ENCODE measurements at regions not wholly inside any gene's neighbourhood (a gene's known extent, or its start where the extent isn't known, plus 50 kb on each side); places are given as distances from the start of the nearest gene placed in this dataset.
"Not testable (repeated sequence)": the region's sequence is repeated elsewhere in the genome, so short reads cannot be mapped to it uniquely, and the experiment has no call there.

- DNase-seq (ENCODE audit: low read depth in 2 of 2) = not testable (repeated sequence)
These were observed 98.1 kb upstream of the SIMC1 start for GRCh38 chr5:176140138-176140537.

DNA sequence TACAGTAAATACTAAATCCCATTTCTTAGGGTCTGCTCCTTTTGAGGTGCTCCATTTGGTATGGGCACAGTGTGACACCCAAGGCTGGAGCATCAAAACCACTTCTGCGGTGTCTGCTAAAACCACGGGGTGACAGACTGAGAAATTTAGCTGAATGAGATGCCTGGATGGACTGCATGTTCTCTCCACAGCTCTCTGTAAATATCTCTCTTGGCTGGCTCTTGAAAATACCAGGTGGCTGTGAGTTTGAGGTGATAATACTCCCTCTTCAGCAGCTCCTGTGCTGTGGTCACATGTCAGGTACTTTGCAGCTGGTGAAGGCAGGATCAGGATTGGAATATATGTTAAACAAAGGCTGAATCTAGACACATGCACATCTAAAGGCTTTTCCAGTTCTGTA lies 93.7 kb upstream of the SIMC1 start:
- no peak for DNase-seq (ENCODE audit: low read depth in 2 of 2)

GRCh38 chr5:176149948-176150347 lies 88.3 kb upstream of the SIMC1 start:
- not testable (repeated sequence) for DNase-seq (ENCODE audit: low read depth in 2 of 2)

DNA sequence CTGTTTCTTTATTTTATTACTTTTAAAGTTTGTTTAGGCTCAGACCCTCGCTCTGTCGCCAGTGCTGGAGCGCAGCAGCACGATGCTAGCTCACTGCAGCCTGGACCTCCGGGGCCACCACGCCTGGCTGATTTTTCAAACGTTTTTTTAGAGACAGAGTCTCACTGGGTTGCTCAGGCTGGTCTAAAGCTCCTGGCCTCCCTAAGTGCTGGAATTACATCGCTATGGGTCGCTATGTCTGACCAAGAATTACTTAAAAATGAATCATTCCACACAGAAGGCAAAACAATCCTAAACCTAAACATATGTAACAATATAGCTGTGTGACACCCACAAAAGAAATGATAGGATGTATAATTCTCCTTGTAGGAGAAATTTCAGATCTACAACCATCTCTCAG lies 86.9 kb upstream of the SIMC1 start:
- DNase-seq (ENCODE audit: low read depth in 2 of 2) = no peak

DNA sequence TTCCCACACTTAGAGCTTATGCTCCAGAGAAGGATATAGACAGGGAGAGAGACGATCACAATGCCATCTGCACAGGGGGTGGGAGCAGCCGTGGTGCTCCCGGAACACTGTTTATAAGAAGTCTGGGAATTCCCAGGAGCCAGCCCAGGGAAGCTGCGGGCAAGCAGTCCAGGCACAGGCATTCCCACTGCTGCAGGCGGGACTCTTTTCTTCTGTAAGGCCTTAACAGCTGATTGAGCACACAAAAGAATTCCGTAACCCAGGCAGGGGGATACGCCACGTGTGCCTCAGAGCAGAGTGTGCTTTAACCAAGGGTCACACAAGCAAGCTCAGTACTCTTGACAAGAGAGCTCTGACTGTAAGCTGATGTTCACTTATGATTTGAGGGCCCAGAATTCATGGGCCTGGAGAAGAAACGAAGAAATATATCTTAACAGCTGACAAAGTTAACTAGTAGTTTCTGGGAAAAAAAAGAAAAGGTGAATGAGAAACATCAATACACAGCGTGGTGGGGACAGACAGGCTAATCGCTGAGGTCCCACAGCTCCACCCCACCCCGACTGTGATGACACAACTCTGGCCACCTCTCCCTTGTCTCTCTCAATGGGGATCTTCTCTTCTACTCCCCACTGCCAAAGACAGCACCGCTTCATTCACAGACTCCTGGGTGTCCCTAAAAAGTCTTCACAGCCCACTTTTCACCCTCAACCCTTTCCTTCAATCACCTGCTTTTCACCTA lies 85.9 kb upstream of the SIMC1 start:
- no peak for DNase-seq (ENCODE audit: low read depth in 2 of 2)

- DNase-seq (ENCODE audit: low read depth in 2 of 2) = no peak
These were observed 85.3 kb upstream of the SIMC1 start for GRCh38 chr5:176152930-176153311.

DNA sequence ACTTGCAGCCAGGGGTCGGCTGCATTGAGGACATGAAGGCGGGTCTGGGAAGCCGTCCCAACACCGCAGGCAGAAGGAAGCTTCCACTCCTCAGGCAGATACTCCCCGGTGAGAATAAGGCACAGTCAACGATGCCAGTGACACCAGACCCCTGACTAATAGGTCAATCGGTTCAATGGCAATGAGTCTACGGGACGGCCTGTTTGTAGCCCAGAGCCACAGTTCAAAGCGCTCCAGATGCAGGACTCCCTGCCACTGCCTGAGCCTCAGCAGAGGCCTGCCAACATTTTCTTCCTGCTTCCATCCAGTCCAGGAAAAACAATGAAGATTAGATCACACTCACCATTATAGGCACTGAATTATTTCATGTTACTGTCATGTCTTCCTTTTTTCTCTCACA lies 84.5 kb upstream of the SIMC1 start:
- no peak for DNase-seq (ENCODE audit: low read depth in 2 of 2)

DNA sequence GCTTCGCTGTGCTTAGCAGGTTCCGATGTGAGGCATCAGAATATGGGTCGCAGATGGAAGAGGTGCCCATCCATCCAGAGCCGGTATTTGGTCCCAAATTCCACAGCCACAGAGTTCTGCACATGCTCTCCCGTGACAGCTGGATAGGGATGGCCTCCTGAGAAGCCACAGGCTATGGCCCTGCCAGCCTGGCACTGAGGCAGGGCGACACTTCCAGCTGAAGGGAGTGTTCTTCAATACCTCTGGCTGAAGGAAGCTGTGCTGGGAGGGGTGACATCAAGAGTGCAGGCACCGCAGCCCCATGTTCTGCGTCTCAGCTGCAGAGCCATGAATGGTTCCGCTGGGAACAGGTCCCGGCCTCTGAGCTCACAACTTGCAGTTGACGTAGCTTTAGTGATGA lies 83.4 kb upstream of the SIMC1 start:
- no peak for DNase-seq (ENCODE audit: low read depth in 2 of 2)

DNA sequence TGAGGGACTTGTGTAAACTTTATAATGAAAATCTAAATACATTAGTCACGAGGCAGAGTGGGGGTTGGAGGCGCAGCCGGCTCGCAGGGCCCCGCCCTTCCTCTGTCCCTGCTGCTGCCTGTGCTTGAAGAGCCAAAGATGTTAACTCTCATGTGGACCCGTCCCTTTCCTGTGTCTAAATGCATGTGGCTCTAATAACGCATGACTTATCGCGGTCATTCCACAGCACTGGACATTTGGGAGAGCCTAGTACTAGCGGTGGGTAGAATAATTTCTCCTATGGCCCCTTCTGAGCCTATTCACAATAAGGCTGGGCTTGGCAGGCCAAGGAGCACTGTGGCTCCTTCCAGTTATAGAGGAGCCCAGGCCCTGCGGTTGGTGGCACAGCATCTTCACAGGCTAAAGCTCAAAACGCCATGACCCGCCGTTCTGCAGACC lies 82.3 kb upstream of the SIMC1 start:
- DNase-seq (ENCODE audit: low read depth in 2 of 2) = no peak

- DNase-seq (ENCODE audit: low read depth in 2 of 2) = no peak
These were observed 80.6 kb upstream of the SIMC1 start for GRCh38 chr5:176157656-176158055.

DNA sequence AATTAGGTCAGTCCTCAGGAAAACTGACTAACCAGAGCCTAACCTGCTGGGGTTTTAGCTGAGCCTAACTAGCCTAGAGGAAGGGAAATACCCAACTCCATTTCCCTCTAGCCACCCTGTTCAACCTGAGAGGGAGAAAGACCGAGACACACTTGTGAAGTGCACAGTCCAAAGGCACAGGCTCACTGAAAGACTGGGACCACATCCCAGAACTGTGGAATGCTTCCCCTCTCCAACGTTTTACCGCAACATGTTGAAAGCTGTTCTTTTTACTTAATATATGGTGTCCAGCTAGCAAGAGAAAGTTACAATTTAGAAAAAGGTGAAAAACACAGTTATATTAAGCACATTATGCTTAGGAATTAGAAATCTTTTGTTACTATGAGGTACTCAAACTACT lies 76.8 kb upstream of the SIMC1 start:
- DNase-seq (ENCODE audit: low read depth in 2 of 2) = no peak

DNA sequence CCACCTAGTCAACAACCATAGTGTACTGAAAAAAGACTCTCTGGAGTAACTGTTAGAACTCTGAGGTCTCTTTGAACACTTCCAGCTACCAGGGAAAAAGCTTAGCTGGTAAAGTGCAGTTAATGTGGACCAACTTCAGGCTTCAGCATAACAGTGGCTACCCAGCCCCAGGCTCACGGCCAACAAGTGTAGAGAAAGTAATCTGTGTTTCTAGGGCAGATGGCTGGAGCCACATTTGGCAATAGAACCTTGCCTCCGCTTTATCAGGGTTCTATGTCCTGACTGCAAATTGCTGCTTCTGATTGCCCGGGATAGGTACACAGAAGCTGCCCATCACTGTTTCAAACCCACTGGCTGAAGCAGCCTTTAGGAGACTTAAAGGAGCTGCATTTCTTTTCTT lies 76.0 kb upstream of the SIMC1 start:
- no peak for DNase-seq (ENCODE audit: low read depth in 2 of 2)

GRCh38 chr5:176162888-176163287 lies 75.3 kb upstream of the SIMC1 start:
- no peak for DNase-seq (ENCODE audit: low read depth in 2 of 2)

DNA sequence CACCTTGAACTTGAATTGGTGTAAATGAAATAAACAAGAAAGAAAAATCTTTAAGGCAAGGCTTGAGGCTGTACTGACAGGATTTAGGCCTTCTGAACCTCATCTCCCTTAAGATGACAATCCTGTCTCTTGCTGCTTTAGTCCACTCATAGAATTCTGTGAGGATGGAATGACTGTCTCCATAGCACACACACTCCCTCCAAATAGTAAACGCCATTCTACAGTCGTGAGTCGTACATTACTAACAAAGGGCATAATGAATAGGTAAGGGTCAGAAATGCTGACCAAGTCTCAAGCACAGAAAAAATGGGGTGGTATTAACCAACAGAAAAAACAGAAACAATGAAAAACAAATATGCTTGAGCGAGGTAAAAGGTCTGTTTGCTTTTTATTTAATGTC lies 71.8 kb upstream of the SIMC1 start:
- no peak for DNase-seq (ENCODE audit: low read depth in 2 of 2)

DNA sequence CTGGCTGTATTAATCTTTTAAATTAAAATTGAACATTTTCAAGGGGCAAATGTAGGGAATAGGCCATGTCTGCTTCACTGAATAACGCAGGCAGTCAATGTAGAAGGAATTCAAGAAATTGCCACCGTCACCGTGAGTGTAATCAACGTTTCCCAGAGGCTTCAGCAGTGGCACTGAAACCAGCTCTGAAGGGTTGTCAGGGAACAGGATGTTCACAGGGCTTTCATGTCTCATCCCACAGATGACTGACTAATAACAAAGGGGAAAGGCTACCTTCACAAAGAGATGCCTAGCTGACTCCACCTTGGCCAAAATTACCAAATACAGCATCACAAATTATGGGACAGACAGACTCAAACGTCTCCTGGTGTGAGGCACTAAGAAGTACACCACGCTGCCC lies 70.4 kb upstream of the SIMC1 start:
- DNase-seq (ENCODE audit: low read depth in 2 of 2) = no peak

DNA sequence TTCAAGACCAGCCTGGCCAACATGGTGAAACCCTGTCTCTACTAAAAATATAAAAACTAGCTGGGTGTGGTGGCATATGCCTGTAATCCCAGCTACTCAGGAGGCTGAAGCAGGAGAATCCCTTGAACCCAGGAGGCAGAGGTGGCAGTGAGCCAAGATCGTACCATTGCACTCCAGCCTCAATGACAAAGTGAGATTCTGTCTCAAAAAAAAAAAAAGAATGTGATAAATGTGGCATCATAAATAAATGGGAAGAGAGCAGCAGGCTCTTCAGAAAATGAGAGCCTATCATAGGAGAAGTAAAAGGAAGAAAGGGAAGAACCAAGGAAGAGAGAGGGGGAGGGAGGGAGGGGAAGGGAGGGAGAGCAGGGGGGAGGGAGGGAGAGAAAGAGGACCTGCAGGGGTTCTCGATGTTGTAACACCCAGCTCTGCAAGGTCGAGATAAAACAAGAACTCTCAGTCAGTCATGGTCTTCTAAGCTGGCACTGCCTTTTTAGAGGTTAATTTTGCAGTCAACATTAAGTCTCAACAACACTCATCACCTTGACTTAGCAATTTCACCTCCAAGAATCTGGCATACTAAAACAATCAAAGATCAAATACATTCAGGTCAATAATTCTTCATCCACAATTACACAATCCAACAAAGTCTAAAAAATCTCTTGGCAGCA lies 68.7 kb upstream of the SIMC1 start:
- DNase-seq (ENCODE audit: low read depth in 2 of 2) = no peak

DNA sequence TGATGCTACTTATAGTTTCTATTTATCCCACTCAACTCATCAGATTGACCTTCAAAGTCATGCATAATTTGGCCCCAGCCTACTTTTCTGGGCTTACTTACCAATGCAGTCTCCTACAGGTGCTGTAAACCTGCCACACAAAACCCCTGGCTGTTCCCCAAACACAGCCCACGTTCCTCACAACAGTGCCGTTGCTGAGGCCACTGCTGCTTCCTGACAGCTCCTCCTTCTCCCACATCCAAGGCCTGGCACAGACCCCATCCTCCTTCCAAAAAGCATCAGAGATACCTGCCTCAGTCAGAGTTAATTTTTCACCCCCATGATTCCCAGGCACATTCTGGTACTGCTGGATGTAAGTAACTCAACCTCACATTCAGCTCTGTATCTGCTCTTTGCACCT lies 68.1 kb upstream of the SIMC1 start:
- DNase-seq (ENCODE audit: low read depth in 2 of 2) = no peak

DNA sequence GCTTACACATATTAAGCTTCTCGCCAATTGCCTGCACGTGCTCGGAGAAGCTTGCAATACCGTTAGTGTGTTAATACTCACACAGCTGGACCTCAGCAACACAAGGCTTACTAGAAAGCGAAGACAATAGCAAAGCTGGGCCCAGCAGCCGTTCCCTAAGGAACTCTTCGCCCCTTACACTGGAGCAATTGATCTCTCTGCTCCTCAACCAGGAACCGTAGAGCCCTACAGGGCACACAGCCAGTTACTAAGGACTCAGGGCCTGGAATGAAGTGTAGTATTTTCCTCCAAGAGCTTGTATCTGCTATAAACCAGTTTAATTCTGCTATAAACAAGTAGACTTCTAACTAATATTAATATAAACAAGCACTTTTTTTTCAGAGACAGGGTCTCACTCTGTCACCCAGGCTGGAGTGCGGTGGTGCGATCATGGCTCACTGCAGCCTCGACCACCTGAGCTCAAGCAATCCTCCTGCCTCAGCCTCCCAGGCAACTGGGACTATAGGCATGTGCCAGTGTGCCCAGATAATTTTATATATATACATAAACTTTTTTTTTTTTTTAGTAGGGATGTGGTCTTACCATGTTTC lies 67.0 kb upstream of the SIMC1 start:
- no peak for DNase-seq (ENCODE audit: low read depth in 2 of 2)

- DNase-seq (ENCODE audit: low read depth in 2 of 2) = no peak
These were observed 66.0 kb upstream of the SIMC1 start for GRCh38 chr5:176172246-176172645.

GRCh38 chr5:176173647-176174046 lies 64.6 kb upstream of the SIMC1 start:
- no peak for DNase-seq (ENCODE audit: low read depth in 2 of 2)

- no peak for DNase-seq (ENCODE audit: low read depth in 2 of 2)
These were observed 63.7 kb upstream of the SIMC1 start for GRCh38 chr5:176174345-176175025.

DNA sequence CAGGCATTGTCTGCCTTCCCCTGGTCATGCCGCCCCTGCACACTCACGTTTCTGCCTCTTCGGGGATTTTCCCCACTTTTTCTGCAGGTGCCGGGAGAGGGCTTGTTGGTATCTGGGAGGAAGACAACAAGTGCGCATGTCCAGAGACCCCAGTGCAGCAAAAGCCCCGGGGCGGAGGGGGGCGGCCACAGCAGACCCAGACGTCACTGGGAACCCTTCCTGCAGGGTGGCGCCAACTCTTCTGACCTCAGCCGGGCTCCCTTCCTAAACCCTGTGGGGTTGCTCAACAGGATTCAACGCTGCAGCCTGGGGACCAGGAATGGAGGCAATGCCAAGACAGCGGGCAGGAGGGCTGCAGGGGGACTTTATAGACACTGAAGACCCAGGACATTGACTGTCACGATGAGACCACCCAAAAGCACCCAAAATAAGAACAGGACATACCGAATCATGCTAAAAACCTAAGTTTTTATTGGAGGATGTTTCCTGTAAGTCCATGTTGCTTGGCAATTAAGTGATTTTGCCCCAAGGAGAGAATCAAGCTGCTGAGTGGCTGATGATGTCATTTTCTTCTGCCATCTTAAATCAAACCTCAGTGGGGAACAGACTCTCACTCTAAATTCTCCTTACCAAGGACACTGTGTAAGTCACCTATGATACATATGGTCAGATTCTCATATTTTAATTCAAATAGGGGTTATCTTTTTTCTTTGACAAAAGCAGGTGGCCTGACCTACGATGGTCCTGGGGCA lies 62.9 kb upstream of the SIMC1 start:
- no peak for DNase-seq (ENCODE audit: low read depth in 2 of 2)
